Epidermal melanocyte (primary cell): ENCODE measurements at regions not wholly inside any gene's neighbourhood (a gene's known extent, or its start where the extent isn't known, plus 50 kb on each side); places are given as distances from the start of the nearest gene placed in this dataset.

ENCODE experiments used
- DNase-seq: peaks from one replicate; pipeline ENCODE4 v3.0.0; 2011; ENCODE audit warnings: low spot score; ENCODE audit not compliant: insufficient read length

- no peak for DNase-seq
Measured at GRCh38 chr16:52054326-52054725, 492.6 kb downstream of the TOX3 start.

DNA sequence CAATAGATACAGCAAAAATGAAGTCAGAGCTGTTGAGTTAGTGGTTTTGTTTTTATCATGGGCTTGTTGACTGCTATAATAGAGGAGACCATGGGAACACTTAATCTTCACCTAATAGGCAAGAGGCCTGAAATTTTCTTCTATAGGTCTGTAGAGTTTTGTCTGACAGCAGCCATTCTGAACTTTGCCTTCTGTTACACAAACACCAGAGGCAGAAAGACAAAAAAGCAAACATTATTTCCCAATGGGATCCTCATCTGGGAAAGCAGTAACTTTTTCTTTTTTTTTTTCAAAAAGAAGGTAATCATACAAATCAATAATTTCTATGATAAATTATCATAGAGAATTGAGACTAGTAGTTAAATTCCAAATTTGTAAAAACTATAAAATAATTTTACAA is 494.1 kb downstream of the TOX3 start:
- DNase-seq = no peak

- DNase-seq = no peak
Measured at GRCh38 chr16:52051414-52052172, 495.4 kb downstream of the TOX3 start.

GRCh38 chr16:52050418-52050817 is 496.5 kb downstream of the TOX3 start:
- no peak for DNase-seq

DNA sequence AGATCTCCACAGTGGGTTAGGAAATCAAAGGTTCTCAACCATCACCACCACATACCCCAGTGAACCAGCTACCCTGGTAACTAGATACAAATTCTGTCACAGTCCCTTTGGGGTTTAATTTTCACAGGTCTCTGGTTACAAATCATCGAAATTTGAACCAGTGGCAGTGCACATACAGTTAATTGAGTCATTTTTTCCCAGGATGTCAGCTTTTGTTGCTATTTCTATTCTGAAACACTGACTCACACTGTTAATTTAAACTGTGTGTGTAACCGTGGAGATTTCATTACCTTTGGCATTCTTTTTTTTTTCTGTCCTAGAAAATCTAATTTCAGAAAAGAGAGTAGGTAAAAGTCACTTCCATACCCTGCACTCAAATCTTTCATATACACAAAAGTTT is 511.5 kb downstream of the TOX3 start:
- no peak for DNase-seq

DNA sequence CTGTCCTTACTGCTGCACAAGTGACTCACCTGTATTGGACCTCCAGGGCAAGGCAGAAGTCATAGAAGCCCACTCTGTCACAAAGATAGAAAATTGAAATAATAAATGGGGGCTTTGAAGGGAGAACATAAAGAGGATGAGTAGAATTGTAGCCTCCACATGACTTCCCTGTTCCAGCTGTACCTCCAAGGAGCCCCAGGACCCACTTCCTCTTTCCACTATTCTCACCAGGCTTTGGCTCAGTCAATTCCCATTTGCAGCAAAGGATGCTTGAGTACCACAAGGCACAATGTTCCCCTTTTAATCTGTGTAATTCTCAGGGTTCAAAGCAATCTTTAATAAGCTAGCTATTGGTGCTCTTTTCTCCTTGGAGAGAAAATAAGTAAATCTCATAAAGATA is 512.1 kb downstream of the TOX3 start:
- no peak for DNase-seq

GRCh38 chr16:52033992-52034391 is 513.0 kb downstream of the TOX3 start:
- no peak for DNase-seq

DNA sequence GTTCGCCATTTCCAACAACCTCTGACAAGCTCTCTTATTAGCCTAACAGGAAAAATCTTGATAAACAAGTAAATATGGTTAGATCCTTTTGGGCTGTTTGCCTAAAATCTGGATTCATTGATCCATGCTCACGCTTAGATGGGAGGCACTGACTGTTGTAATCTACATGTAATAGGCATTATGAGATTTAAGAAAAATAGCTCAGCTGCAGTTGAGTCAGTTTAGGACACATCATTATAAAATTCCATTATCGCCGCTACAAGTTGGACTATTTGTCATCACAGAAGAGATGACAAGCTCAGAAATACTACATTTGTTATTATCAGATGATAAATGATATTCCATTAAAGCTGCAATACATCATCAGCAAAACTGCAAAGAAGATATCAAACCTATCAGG is 524.0 kb downstream of the TOX3 start:
- DNase-seq = no peak

DNA sequence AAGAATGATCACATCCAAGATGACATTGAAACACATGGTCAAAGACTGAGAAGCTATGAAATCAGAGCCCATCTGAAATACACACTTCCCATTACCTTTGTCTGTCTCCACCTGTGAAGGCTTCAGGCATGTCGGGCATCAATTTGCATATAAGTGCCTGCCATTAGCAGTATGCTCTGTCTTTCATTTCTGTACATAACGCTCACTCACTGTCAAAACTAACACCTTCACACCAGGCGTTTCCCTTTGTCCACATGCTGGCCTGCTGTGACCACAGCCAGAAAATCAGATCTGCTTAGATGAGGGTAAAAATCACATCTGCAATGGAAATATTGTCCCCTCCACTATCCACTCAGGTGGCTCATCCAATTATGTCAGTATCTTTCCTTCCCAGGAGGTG is 524.8 kb downstream of the TOX3 start:
- DNase-seq = no peak

DNA sequence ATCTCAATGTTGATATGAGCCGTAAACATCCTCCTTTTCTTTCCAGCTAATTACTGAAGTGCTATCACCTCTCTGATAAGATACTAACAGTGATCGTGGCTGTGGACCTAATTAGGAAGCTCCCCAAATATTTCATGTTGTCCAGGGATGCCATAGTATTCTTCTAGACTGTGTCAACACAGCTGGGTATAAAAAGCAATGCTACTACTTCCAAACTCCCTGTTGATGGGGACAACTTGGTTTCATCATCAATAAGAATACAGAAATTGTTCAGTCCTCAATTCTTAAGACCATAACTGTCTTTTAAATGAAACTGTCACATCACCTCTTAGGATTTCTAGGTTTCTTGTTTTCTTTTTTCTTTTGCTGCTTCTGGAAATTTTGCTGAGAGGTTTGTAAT is 530.6 kb downstream of the TOX3 start:
- no peak for DNase-seq

GRCh38 chr16:52005551-52005950 is 541.4 kb downstream of the TOX3 start:
- DNase-seq = no peak

GRCh38 chr16:52004343-52004742 is 542.6 kb downstream of the TOX3 start:
- no peak for DNase-seq

DNA sequence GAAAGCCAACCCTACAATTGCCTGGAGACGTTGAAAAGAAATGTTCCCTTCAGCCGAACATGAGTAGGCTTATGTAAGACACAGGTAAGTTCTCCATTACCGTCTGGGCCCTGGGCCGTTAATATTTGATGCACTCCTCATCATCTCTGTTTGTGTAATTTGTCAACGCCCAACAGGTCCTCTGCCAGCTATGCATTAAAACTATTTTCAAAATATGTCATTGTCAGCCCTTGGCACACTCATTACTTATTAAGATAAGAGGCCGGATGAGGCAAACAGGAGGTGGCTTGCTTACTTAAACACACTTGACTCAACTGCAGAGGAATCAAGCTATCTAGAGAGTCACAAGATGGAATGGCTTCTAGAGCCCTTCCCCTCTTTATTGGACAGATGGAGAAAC is 544.9 kb downstream of the TOX3 start:
- no peak for DNase-seq

DNA sequence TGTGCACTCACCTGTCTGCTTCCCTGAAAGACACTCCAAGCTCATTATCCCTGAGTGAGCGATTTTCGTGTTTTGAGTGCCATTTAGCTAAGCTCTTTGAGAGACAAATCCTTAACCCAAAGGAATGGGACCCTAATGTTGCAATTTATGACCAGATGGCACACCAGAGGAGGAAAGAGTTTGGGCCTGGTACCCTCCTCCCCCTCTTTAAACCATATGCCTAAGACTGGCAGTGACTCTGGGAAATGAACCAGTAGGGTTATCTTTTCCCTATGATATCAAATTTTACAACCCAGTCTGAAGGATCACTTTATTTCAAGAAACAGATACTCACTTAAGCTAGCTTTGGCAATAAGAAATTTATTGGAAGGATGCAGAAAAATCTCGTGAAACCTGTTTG is 550.4 kb downstream of the TOX3 start:
- no peak for DNase-seq

DNA sequence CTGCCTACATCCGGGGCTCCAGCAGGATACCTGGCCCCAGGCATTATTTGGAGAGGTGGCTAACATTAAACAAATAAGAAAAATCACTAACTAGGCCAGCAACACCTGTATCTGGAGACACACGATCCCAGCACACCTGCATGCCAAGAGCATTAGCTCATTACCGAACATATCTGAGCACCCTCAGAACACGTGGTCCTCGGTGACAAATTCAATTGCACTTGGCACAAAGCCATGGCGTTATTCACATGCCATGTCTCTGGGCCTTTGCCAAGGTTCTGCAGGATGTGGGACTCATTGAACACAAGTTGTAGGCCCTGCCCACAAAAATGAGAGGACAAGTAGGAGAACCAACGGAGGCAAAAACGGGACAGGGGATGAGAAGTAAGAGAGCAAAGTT is 552.3 kb downstream of the TOX3 start:
- no peak for DNase-seq

GRCh38 chr16:51989637-51990230 is 557.2 kb downstream of the TOX3 start:
- DNase-seq = no peak

- DNase-seq = no peak
Measured at GRCh38 chr16:51988977-51989376, 558.0 kb downstream of the TOX3 start.

DNA sequence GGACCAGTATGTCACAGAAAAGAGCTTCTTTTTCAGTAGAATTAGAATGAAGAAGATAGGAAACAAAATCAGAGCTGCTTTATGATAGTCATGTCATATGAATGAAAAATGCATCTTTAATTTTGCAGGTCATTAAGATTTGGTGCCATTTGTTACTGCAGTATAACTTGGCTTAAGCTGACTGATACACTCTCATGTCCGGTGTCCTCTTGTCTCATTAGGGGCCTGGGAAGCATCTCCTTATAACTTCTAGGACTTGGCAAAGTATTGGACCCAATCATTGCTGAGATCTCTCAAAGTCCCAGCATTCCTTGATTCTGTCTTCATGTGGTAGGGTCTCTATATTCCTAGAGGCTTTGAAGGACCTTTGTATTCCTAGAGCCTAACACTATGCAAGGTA is 559.4 kb downstream of the TOX3 start:
- DNase-seq = no peak

DNA sequence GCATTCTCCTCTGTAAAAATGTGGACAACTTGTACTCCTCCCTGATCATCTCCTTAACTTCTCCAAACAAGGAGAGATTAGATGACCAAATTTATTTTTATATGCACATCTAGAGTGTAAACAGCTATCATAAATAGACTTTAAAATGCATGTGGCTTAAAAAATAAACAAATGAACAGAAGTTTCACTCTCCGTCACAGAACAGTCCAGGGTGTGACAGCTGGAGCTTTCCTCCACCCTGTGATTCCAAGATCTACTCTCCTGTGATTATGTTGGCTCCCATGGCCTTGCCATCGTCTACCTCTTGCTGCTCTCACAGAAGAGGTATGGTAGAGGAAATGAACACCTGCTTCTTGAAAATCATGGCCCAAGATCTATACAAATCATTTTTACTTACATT is 560.2 kb downstream of the TOX3 start:
- DNase-seq = no peak

DNA sequence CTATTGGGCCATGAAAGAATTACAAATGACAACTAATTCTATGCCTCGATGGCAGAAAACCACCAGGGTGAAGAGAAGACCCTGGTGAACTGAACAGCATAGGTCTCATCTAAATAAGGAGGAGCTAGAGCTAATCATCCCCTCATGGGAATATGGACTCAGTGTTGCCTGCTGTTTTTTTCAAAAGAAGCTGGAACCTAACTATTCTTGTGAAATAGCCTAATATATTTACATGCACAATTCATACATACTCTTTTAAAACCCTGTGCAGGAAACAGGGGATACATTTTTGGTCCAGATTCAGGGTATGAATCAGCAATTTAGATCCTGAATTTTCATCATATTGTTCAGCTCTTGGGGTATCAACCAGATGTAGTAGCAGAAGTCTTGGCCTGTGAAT is 560.6 kb downstream of the TOX3 start:
- no peak for DNase-seq

DNA sequence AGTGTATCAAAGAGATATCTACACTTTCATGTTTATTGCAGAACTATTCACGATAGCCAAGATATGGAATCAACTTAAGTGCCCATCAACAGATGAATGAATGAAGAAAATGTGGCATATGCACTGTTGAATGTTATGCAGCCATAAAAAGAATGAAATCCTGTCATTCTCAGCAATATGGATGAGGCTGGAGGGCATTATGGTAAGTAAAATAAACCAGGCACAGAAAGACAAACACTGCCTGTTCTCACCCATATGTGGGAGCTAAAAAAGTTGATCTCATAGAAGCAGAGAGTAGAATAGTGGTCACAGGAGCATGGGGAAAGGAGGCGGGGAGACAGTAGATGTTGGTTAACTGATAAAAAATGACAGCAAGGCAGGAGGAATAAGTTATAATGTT is 561.8 kb downstream of the TOX3 start:
- DNase-seq = no peak

DNA sequence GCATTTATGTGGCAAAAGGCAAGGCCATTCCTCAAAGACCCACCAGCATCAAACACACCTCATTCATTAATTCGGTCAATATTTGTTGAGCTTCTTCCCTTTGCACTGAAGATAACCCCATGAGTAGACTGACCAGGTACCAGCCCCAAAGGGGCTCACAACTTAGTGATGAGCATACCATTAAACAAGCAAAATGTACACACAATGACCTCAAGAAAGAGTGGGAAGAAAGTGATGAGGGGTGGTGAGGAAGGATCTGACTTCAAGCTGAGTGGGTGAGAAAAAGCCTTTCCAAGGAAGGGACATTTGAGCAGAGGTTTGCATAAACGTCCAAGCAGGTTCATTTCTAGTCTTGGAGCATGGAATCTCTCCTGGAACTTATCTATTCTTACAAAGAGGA is 562.5 kb downstream of the TOX3 start:
- no peak for DNase-seq
